LNCAP (cell line): ENCODE measurements at regions not wholly inside any gene's neighbourhood (a gene's known extent, or its start where the extent isn't known, plus 50 kb on each side); places are given as distances from the start of the nearest gene placed in this dataset.

Experiments used
- CTCF ChIP-seq: fragments of 450-650 bp; IDR thresholded peaks from 2 replicates; pipeline ENCODE4 v1.5.1; 2017; ENCODE audit warnings: mild to moderate bottlenecking

- TF ChIP-seq CTCF = no peak
Observed at GRCh38 chr4:124427095-124427767, 285.3 kb downstream of the ANKRD50 start.

- no peak for TF ChIP-seq CTCF
Observed at GRCh38 chr4:124428648-124429047, 283.9 kb downstream of the ANKRD50 start.

GRCh38 chr4:124429746-124430250 lies 282.7 kb downstream of the ANKRD50 start:
- no peak for TF ChIP-seq CTCF

- TF ChIP-seq CTCF = no peak
Observed at GRCh38 chr4:124431653-124432192, 280.8 kb downstream of the ANKRD50 start.

GRCh38 chr4:124432500-124432899 lies 280.0 kb downstream of the ANKRD50 start:
- TF ChIP-seq CTCF = no peak

GRCh38 chr4:124433044-124433443 lies 279.5 kb downstream of the ANKRD50 start:
- no peak for TF ChIP-seq CTCF

GRCh38 chr4:124433500-124433899 lies 279.0 kb downstream of the ANKRD50 start:
- no peak for TF ChIP-seq CTCF
